HL-60 (cell line): ENCODE measurements at regions not wholly inside any gene's neighbourhood (a gene's known extent, or its start where the extent isn't known, plus 50 kb on each side); places are given as distances from the start of the nearest gene placed in this dataset.

ENCODE experiments used
- DNase-seq, 2 experiments: peaks; one replicate each; pipeline ENCODE4 v3.0.0-alpha.2; 2010 to 2020; ENCODE audit warnings: low read depth in 1 of 2, low spot score in 1 of 2
- H3K27ac ChIP-seq: fragments of 250-450 bp; sonication (Bioruptor Pico); replicated peaks from 2 replicates; pipeline ENCODE4 v1.5.1; 2020; ENCODE audit warnings: mild to moderate bottlenecking, moderate library complexity
- H3K27me3 ChIP-seq: fragments of 250-450 bp; sonication (Bioruptor Pico); 2 replicates; pipeline ENCODE4 v1.5.1; 2021; ENCODE audit warnings: mild to moderate bottlenecking, moderate library complexity; ENCODE audit not compliant: insufficient read depth, poor library complexity, severe bottlenecking
- H3K4me3 ChIP-seq: replicated peaks from 2 replicates; pipeline ENCODE4 v1.5.1; 2011; ENCODE audit warnings: mild to moderate bottlenecking, control low read depth, low read length; ENCODE audit not compliant: insufficient read depth
- GABPA ChIP-seq: IDR thresholded peaks from 2 replicates; pipeline ENCODE4 v1.6.1; 2012; ENCODE audit warnings: low read depth
- POLR2AphosphoS5 ChIP-seq: IDR thresholded peaks from 2 replicates; pipeline ENCODE4 v1.6.1; 2012; ENCODE audit warnings: low read depth
- REST ChIP-seq: IDR thresholded peaks from 2 replicates; pipeline ENCODE4 v1.6.1; 2012; ENCODE audit warnings: low read depth; ENCODE audit not compliant: insufficient replicate concordance
- SPI1 ChIP-seq: IDR thresholded peaks from 2 replicates; pipeline ENCODE4 v1.6.1; 2012; ENCODE audit warnings: low read depth, mild to moderate bottlenecking, borderline replicate concordance
- TF ChIP-seq, protein P1 (sequence below): IDR thresholded peaks from one replicate; pipeline ENCODE4 v1.5.1; 2011; ENCODE audit warnings: low read length, control low read depth, inconsistent platforms; ENCODE audit not compliant: insufficient read depth

DNA sequence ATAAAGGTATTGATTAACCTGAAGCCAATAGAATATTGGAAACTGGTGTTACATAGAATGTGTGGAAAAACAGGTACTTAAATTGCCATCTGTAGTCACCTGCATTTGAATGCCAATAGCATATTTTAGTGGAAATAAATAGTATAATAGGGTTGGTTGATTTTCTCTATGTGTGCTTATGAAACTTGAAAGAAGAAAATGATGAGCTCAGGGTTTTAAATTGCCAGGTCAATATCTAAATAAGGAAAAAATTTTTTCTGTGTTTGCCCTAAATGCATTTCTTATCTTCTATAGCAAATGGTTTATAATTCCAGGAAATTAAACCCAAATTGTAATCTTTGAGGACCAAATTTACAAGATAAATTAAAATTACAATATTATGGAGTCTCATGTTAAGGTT is 626.6 kb downstream of the CDH8 start:
- Histone ChIP-seq H3K27ac (no peak overlapping the region), H3K4me3 (no peak overlapping the region), H3K27me3 (no peaks in the 10 kb centered on the region)
- TF ChIP-seq POLR2AphosphoS5, result no peak
- TF ChIP-seq REST, result no peak
- no peak for TF ChIP-seq GABPA
- TF ChIP-seq SPI1, result no peak
- TF ChIP-seq, protein P1, sequence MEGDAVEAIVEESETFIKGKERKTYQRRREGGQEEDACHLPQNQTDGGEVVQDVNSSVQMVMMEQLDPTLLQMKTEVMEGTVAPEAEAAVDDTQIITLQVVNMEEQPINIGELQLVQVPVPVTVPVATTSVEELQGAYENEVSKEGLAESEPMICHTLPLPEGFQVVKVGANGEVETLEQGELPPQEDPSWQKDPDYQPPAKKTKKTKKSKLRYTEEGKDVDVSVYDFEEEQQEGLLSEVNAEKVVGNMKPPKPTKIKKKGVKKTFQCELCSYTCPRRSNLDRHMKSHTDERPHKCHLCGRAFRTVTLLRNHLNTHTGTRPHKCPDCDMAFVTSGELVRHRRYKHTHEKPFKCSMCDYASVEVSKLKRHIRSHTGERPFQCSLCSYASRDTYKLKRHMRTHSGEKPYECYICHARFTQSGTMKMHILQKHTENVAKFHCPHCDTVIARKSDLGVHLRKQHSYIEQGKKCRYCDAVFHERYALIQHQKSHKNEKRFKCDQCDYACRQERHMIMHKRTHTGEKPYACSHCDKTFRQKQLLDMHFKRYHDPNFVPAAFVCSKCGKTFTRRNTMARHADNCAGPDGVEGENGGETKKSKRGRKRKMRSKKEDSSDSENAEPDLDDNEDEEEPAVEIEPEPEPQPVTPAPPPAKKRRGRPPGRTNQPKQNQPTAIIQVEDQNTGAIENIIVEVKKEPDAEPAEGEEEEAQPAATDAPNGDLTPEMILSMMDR, result no peak
- no peak for DNase-seq

DNA sequence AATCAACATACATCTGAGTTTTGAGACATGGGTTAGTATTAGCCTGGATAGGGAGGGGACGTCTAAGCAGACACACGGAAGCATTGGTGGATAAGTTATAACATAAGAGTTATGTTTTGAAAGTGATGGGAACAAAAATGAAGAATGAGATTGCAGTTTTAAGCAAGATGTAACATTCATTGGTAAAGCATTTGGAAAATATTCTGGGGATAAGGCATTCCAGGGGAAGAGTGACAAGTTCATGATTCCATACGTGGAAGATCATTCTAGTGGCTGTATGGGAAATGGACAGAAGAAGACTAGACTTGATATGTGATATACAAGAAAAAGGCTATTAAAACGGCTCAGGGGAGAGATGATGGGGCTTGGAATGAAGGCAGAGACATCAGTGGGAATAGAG is 632.9 kb downstream of the CDH8 start:
- H3K27me3 ChIP-seq, result no peaks in the 10 kb centered on the region
- H3K27ac ChIP-seq, result no peak overlapping the region
- DNase-seq, result no peak
- no peak for TF ChIP-seq POLR2AphosphoS5
- TF ChIP-seq, protein P1, result no peak
- no peak for TF ChIP-seq REST
- TF ChIP-seq SPI1, result no peak
- no peak for TF ChIP-seq GABPA
- H3K4me3 ChIP-seq, result no peak overlapping the region

DNA sequence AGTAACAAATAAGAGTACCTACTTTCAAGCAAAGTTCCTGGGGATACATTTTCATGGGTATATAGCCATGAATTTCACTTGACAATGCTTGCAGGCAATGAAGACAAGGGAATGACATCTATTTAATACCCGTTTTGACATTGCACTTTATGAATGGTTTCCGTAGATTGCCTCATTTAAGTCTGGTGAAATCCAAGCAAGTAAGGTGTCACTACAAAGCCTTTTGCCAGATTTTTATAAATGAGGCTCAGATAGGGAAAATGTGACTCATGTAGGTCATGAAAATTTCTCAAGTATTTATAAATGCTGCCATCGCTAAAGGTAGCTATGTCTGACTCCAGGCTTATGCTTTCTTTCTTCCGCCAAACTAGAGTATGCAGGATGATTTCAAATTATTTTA is 644.3 kb downstream of the CDH8 start:
- Histone ChIP-seq H3K27me3 (no peaks in the 10 kb centered on the region), H3K27ac (no peak overlapping the region), H3K4me3 (no peak overlapping the region)
- TF ChIP-seq POLR2AphosphoS5 (no peak), REST (no peak), SPI1 (no peak), GABPA (no peak)
- TF ChIP-seq, protein P1, result no peak
- no peak for DNase-seq
